ENCODE measurements at regions not wholly inside any gene's neighbourhood (a gene's known extent, or its start where the extent isn't known, plus 50 kb on each side); places are given as distances from the start of the nearest gene placed in this dataset.

- no peak for TF ChIP-seq KLF13 (CRISPR knock-in tag; IDR thresholded peaks at IDR 0.05)
- TF ChIP-seq ONECUT2 (CRISPR knock-in tag; IDR thresholded peaks at IDR 0.05) = no peak
- TF ChIP-seq CTCF (CRISPR knock-in tag; IDR thresholded peaks at IDR 0.05) = no peak
- no peak for TF ChIP-seq KLF16 (CRISPR knock-in tag; IDR thresholded peaks at IDR 0.05)
- no peak for TF ChIP-seq POLR2A (IDR thresholded peaks at IDR 0.05; ENCODE audit: insufficient read depth in 1 of 2, low read depth in 2 of 2, low read length in 2 of 2)
- no peak for TF ChIP-seq ZFX (CRISPR knock-in tag; IDR thresholded peaks at IDR 0.05; ENCODE audit: low read depth)
- TF ChIP-seq ZNF282 (IDR thresholded peaks at IDR 0.05; ENCODE audit: partially characterized antibody) = no peak
- no peak for TF ChIP-seq EZH2 (conservative IDR thresholded peaks at IDR 0.05; ENCODE audit: low read depth, low read length)
- no peak for TF ChIP-seq POLR2AphosphoS5 (IDR thresholded peaks at IDR 0.05; ENCODE audit: low read depth, low read length)
- TF ChIP-seq SMC3 (IDR thresholded peaks at IDR 0.05; ENCODE audit: low read length) = no peak
- TF ChIP-seq, protein P1, sequence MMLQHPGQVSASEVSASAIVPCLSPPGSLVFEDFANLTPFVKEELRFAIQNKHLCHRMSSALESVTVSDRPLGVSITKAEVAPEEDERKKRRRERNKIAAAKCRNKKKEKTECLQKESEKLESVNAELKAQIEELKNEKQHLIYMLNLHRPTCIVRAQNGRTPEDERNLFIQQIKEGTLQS (CRISPR knock-in tag; IDR thresholded peaks at IDR 0.05) = no peak
- no peak for TF ChIP-seq ZBTB1 (CRISPR knock-in tag; IDR thresholded peaks at IDR 0.05; ENCODE audit: borderline replicate concordance)
- no peak for TF ChIP-seq PAX8 (CRISPR knock-in tag; IDR thresholded peaks at IDR 0.05; ENCODE audit: borderline replicate concordance)
Observed at GRCh38 chr4:20598626-20599025, 101.6 kb upstream of the PACRGL start.
